ENCODE measurements at regions not wholly inside any gene's neighbourhood (a gene's known extent, or its start where the extent isn't known, plus 50 kb on each side); places are given as distances from the start of the nearest gene placed in this dataset.
"Not testable (repeated sequence)": the region's sequence is repeated elsewhere in the genome, so short reads cannot be mapped to it uniquely, and the experiment has no call there.

DNA sequence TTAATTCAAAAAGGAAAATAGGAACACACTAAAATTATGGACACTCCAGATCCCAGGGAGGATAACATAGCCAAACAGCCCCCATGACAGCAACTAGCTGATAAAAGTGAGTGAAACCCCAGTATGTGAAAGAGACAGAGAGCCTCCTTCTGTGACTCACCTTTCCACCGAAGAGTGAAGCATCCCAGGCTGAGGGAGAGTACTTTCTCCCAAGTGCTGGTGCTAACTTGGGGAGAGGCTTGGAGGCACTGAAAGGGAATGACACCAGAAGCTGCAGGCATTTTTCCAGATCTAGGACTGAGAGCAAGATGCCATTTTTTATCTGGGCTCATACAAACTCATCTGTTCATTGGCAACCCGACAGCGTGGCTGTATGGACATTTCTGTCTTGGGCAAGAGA lies 339.8 kb downstream of the HTR1B start:
- Mint-ChIP-seq H3K9me3 (peaks cover 21% of the 10 kb centered on the region), H3K4me3 (no peak overlapping the region), H3K36me3 (ENCODE audit: insufficient read depth) (no peaks in the 10 kb centered on the region), H3K4me1 (ENCODE audit: low read depth) (no peaks in the 10 kb centered on the region), H3K27me3 (ENCODE audit: low read depth) (no peaks in the 10 kb centered on the region)
- DNase-seq = no peak
- ATAC-seq = no peak

DNA sequence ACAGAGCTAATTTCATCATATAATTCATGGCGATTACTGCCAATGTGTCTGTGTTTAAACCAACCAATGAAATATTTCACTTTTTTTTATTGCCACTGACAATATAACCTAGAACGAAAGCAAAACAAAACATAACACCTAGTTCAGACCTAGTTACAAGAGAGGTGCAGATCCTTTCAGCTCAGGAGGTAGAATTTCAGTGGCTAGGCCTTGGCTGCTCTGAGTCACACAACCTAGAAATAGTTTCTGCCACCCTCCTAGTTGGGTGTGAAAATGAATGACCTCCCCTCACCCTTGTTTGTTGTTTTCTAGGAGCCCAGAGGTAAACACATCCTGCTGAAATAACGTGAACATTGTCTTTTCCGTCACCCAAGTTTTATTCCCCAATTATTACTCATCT lies 356.3 kb downstream of the HTR1B start:
- DNase-seq = no peak
- Mint-ChIP-seq H3K9me3 (peaks cover 13% of the 10 kb centered on the region), H3K4me3 (no peak overlapping the region), H3K27me3 (ENCODE audit: low read depth) (no peaks in the 10 kb centered on the region), H3K4me1 (ENCODE audit: low read depth) (no peaks in the 10 kb centered on the region), H3K36me3 (ENCODE audit: insufficient read depth) (no peaks in the 10 kb centered on the region)
- no peak for ATAC-seq

DNA sequence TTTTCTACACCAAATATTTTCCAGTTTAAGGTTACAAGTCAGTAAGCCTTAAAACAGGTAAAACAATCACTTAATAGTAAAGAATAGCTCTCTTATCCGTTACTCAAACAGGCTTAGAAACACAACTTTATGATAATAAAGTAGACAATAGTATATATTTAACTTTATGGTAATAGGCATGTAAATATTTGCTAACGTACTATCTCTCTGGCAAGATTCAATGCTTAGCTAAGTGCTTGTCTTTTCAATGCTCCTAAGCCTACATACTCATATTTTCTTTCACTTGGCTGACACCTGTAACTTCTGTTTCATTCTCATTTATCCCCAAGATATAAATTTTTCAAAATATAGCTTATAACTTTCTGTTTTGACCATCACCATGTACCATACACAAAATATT lies 358.2 kb downstream of the HTR1B start:
- H3K4me1 Mint-ChIP-seq (ENCODE audit: low read depth) = no peaks in the 10 kb centered on the region
- no peaks in the 10 kb centered on the region for H3K27me3 Mint-ChIP-seq (ENCODE audit: low read depth)
- DNase-seq = no peak

DNA sequence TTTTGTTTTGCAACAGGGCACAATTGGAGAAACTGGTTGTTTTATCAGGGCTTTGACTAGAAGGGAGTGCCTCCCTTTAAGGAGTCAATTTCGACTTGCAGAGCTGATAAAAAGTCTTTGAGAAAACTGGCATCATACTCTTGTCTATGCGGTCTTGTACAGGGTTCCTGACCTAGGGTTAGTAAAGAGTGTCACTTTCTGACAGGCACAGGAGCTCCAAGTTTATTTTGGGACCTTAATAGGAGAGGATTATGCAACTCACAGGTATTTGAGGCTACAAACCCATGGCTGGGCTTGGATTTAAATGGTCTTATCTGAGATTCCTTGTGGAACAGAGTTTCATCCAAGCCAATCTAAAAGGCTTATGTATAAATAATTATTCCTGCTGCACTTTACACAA lies 365.4 kb downstream of the HTR1B start:
- no peaks in the 10 kb centered on the region for H3K4me1 Mint-ChIP-seq (ENCODE audit: low read depth)
- H3K4me3 Mint-ChIP-seq = no peak overlapping the region
- DNase-seq (no peak), ATAC-seq (no peak)
- no peaks in the 10 kb centered on the region for H3K36me3 Mint-ChIP-seq (ENCODE audit: insufficient read depth)
- peaks cover 3% of the 10 kb centered on the region for H3K9me3 Mint-ChIP-seq
- no peaks in the 10 kb centered on the region for H3K27me3 Mint-ChIP-seq (ENCODE audit: low read depth)

More for the DNA sequence above, 358.2 kb downstream of the HTR1B start:
- Mint-ChIP-seq H3K9me3 (peaks cover 15% of the 10 kb centered on the region), H3K36me3 (ENCODE audit: insufficient read depth) (no peaks in the 10 kb centered on the region), H3K4me3 (no peak overlapping the region)
- no peak for ATAC-seq

DNA sequence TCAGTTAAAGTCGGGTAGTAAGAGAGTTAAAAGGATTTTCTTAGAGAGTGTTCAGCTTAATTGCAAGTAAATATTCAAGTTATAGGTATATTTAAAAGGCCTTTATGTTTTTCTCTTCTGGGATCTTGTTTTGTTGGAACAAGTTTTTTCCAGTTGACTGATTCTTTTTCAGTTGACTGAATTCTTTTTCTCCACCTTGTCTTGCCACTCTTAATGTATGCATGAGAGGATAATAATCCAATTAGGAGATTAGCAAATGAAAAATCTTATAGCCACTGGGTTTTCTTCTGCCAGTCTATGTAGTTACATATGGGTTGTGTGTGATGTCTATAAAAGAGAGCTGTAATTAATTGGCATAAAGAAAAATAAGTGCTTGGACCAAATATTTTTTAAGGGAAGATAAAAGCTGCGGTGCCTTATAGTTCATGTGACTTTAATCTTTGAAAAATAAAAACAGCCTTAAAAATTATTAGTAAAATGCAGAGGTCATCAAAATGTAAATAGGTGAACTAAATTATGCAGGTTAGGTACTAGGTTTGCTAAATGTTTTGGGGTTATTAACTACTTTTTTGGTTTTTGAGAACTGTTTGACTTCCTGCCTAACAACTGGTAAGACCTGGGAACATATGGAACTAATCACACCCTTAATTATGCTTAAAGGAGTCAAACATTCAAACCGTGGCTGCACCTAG lies 367.2 kb downstream of the HTR1B start:
- DNase-seq (no peak), ATAC-seq (no peak)
- no peaks in the 10 kb centered on the region for H3K4me1 Mint-ChIP-seq (ENCODE audit: low read depth)
- no peaks in the 10 kb centered on the region for H3K27me3 Mint-ChIP-seq (ENCODE audit: low read depth)
- H3K36me3 Mint-ChIP-seq (ENCODE audit: insufficient read depth) = no peaks in the 10 kb centered on the region
- peaks cover 7% of the 10 kb centered on the region for H3K9me3 Mint-ChIP-seq
- H3K4me3 Mint-ChIP-seq = no peak overlapping the region

DNA sequence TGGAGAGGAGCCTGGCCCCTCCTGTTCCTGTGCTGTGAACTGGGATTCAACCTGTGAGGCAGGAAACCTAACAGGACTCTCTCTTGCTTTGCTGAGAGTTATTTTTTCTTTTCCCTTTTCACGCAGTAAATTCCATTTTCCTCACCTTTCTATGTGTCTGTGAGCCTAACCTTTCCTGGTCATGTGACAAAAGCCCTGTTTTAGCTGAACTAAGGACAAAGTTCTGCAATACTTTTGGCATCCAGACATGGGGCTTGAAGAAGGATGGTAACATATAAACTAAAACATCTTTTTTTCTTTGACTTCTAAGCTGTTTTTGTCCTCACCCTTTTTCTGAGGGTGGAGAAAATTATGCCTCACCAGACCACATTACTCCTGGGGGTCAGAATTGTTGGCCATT lies 368.5 kb downstream of the HTR1B start:
- Mint-ChIP-seq H3K9me3 (peaks cover 5% of the 10 kb centered on the region), H3K4me3 (no peak overlapping the region), H3K36me3 (ENCODE audit: insufficient read depth) (no peaks in the 10 kb centered on the region), H3K4me1 (ENCODE audit: low read depth) (no peaks in the 10 kb centered on the region), H3K27me3 (ENCODE audit: low read depth) (no peaks in the 10 kb centered on the region)
- no peak for ATAC-seq
- DNase-seq = no peak

DNA sequence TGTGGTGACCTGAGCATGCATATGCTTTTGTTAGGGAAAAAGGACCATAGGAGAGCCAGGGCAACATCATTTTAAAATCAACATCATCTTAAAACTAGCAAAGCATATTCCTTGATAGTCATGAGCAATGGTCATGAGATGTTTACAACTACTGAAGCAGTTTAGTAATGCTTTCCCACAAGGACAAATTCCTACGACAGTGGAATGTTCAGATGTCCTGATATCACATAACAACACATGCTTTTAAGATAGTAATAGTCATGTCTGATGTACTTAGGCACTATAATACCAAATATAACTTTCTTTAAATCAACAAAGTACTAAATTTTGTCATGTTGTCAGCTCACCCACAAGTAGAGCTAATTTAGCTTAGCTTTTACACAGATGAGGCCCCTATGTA lies 370.3 kb downstream of the HTR1B start:
- ATAC-seq (no peak), DNase-seq (no peak)
- Mint-ChIP-seq H3K27me3 (ENCODE audit: low read depth) (no peaks in the 10 kb centered on the region), H3K4me3 (no peak overlapping the region), H3K36me3 (ENCODE audit: insufficient read depth) (no peaks in the 10 kb centered on the region), H3K9me3 (peaks cover 5% of the 10 kb centered on the region), H3K4me1 (ENCODE audit: low read depth) (no peaks in the 10 kb centered on the region)

DNA sequence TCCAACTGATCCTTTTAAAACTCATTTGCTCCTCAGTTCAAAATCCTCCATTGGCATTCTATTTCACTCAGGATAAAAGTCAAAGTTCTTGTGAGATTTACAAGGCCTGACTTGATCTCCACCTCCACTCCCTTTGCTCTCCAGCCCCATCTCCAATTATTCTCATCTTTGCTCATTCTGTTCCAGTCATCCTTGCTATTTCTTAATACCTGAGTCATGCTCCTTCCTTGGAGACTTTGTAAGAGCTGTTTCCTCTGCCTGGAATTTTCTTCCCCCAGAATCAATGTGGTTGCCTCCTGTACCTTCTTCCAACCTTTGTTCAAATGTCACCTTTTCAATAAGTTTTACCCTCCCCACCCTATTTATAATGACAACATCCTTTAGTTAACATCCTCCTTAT lies 373.5 kb downstream of the HTR1B start:
- Mint-ChIP-seq H3K9me3 (peaks cover 5% of the 10 kb centered on the region), H3K27me3 (ENCODE audit: low read depth) (no peaks in the 10 kb centered on the region), H3K4me3 (no peak overlapping the region), H3K4me1 (ENCODE audit: low read depth) (no peaks in the 10 kb centered on the region), H3K36me3 (ENCODE audit: insufficient read depth) (no peaks in the 10 kb centered on the region)
- no peak for ATAC-seq
- no peak for DNase-seq

DNA sequence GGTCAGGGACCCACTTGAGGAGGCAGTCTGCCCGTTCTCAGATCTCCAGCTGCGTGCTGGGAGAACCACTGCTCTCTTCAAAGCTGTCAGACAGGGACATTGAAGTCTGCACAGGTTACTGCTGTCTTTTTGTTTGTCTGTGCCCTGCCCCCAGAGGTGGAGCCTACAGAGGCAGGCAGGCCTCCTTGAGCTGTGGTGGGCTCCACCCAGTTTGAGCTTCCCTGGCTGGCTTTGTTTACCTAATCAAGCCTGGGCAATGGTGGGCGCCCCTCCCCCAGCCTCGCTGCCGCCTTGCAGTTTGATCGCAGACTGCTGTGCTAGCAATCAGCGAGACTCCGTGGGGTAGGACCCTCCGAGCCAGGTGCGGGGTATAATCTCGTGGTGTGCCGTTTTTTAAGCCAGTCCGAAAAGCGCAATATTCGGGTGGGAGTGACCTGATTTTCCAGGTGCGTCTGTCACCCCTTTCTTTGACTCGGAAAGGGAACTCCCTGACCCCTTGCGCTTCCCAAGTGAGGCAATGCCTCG lies 375.4 kb downstream of the HTR1B start:
- not testable (repeated sequence) for DNase-seq; ATAC-seq; H3K9me3 Mint-ChIP-seq; H3K4me3 Mint-ChIP-seq; H3K36me3 Mint-ChIP-seq (ENCODE audit: insufficient read depth); H3K4me1 Mint-ChIP-seq (ENCODE audit: low read depth); H3K27me3 Mint-ChIP-seq (ENCODE audit: low read depth)

DNA sequence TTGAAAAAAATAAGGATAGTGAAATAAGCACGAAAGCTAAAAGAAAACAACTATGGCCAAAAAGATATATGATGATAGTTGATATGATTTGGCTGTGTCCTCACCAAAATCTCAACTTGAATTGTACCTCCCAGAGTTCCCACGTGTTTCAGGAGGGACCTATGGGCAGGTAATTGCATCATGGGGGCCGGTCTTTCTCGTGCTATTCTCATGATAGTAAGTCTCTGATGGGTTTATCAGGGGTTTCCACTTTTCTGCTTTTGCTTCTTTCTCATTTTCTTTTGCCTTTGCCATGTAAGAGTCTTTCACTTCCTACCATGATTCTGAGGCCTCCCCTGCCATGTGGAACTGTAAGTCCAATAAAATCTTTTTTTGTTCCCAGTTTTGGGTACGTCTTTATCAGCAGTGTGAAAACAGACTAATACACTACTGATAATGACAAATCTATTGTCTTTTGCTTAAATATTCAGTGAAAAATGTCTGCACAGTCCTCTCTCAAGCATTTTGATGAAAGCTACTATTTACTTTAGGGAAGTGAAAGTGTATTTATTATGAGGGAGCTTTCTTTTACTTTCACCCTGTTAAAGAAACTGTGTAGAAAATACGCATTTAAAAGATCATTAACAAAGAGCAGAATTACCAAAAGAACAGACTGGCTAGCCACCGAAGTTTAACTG lies 389.1 kb downstream of the HTR1B start:
- H3K36me3 Mint-ChIP-seq (ENCODE audit: insufficient read depth) = no peaks in the 10 kb centered on the region
- ATAC-seq (no peak), DNase-seq (no peak)
- no peaks in the 10 kb centered on the region for H3K27me3 Mint-ChIP-seq (ENCODE audit: low read depth)
- no peaks in the 10 kb centered on the region for H3K4me1 Mint-ChIP-seq (ENCODE audit: low read depth)
- H3K9me3 Mint-ChIP-seq = peaks cover 11% of the 10 kb centered on the region
- no peak overlapping the region for H3K4me3 Mint-ChIP-seq

DNA sequence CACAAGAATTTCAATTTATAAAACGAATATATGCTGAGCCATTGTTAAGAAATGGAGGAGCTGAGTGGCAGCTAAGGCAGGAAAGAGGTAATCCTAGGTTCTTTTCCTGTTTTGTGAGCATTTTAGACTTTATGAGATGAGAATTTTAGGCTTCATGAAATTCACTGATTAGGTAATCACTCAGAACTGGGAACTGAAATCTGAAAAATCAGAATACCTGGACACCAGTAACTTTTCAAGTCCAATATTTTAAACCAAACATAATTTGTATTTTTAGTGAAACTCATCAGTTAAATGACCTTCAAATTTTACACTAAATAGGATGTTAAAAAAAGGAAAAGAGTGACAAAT lies 389.9 kb downstream of the HTR1B start:
- Mint-ChIP-seq H3K9me3 (peaks cover 14% of the 10 kb centered on the region), H3K36me3 (ENCODE audit: insufficient read depth) (no peaks in the 10 kb centered on the region), H3K27me3 (ENCODE audit: low read depth) (no peaks in the 10 kb centered on the region), H3K4me3 (no peak overlapping the region), H3K4me1 (ENCODE audit: low read depth) (no peaks in the 10 kb centered on the region)
- DNase-seq = no peak
- no peak for ATAC-seq

DNA sequence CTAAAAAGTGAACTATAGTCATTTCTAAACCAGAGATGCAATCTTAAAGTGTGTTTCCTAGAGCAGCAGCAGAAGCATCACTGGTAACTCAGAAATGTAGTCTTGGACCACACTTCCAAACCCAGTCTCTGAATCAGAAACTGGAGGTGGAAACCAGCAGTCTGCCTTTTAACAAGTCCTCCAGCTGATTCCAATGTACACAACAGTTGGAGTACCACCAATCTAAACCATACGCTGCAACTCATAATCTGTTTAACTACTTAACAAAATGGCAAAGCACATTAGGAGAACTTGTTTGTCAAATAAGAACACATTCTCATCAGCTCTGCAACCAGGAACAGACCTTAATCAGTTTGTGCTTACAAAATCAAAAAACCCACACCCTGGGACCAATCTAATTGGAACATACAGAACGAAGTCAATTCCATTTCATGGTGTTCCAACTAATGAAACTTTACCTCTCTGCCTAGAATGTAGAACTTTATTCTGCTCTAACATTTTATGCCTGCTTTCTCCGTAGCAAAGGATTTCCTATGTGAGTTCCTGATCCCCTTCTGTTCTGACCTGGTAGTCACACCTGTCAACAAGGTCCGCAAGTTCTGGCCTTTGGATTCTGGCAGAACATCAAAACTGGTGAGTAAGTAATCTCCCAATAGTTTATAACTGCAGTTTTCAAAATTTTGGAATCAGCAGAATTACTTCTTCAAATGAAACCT lies 390.4 kb downstream of the HTR1B start:
- Mint-ChIP-seq H3K4me3 (no peak overlapping the region), H3K4me1 (ENCODE audit: low read depth) (no peaks in the 10 kb centered on the region), H3K36me3 (ENCODE audit: insufficient read depth) (no peaks in the 10 kb centered on the region), H3K9me3 (peaks cover 15% of the 10 kb centered on the region), H3K27me3 (ENCODE audit: low read depth) (no peaks in the 10 kb centered on the region)
- no peak for ATAC-seq
- DNase-seq = no peak

DNA sequence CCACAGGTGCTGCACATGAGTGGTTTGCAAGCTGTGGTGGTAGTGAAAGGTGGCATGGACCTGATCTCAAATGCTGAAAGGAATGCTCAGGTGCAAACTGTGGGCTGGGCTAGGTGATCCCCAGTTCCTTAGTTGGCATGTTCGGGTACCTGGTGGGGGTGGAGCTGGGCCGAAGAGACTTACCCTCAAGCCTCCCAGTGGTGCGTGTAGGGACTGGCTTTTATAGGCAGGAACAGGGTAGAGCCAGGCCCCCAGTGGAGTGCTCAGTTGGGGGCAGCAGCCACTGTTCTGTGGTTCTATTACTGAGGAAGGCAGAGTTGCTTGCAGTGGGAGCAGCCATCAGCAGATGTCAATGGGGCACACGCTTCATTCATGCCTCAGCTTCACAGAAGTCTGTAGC lies 399.8 kb downstream of the HTR1B start:
- Mint-ChIP-seq H3K36me3 (ENCODE audit: insufficient read depth) (no peaks in the 10 kb centered on the region), H3K9me3 (peaks cover 13% of the 10 kb centered on the region), H3K4me1 (ENCODE audit: low read depth) (no peaks in the 10 kb centered on the region), H3K4me3 (no peak overlapping the region), H3K27me3 (ENCODE audit: low read depth) (no peaks in the 10 kb centered on the region)
- ATAC-seq (no peak), DNase-seq (no peak)

DNA sequence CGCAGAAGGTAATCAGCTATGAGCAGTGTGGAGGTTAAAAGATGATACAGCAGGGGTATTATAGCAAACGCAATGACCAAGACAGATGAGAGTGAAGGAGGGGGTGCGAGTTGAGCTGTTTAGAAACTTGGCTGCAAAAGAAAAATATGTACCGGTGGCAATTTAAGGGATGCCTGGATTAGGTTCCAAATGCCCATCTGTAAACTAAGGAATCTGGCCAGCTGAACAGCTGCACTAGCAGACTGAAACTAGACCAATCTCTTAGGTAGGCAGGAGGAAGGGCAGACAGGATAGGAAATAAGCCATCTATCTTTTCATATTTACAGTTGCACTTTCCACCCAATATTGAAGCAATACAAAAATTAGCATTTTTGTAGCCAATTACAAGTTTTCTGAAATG lies 407.6 kb downstream of the HTR1B start:
- H3K4me3 Mint-ChIP-seq = no peak overlapping the region
- DNase-seq (no peak), ATAC-seq (no peak)
- no peaks in the 10 kb centered on the region for H3K4me1 Mint-ChIP-seq (ENCODE audit: low read depth)
- H3K36me3 Mint-ChIP-seq (ENCODE audit: insufficient read depth) = no peaks in the 10 kb centered on the region
- no peaks in the 10 kb centered on the region for H3K27me3 Mint-ChIP-seq (ENCODE audit: low read depth)
- H3K9me3 Mint-ChIP-seq = peaks cover 31% of the 10 kb centered on the region

All from activated T-cell treated with anti-CD3 and anti-CD28 coated beads, Interleukin-2, amount 50 U/mL, for 4 hours (primary cell).